A673 (cell line): ENCODE measurements at regions not wholly inside any gene's neighbourhood (a gene's known extent, or its start where the extent isn't known, plus 50 kb on each side); places are given as distances from the start of the nearest gene placed in this dataset.

ENCODE experiments used
- CTCF ChIP-seq: fragments of 300-800, 200-600 bp; sonication (generic); conservative IDR thresholded peaks from 2 replicates; pipeline ENCODE4 v1.5.1; 2017; ENCODE audit warnings: low read depth, mild to moderate bottlenecking, antibody characterized with exemption, low read length, moderate library complexity, mixed read lengths
- EZH2 ChIP-seq: fragments of 200-600 bp; sonication (generic); IDR thresholded peaks from 2 replicates; pipeline ENCODE4 v1.6.1; 2017; ENCODE audit warnings: borderline replicate concordance, low read depth, mild to moderate bottlenecking, mixed read lengths, antibody characterized with exemption, low read length; ENCODE audit not compliant: poor library complexity, severe bottlenecking

- TF ChIP-seq CTCF (no peak), EZH2 (no peak)
Measured at GRCh38 chr12:34400986-34401658, 378.8 kb downstream of the ALG10 start.
